A549 (cell line): ENCODE measurements at regions not wholly inside any gene's neighbourhood (a gene's known extent, or its start where the extent isn't known, plus 50 kb on each side); places are given as distances from the start of the nearest gene placed in this dataset.
"Not testable (repeated sequence)": the region's sequence is repeated elsewhere in the genome, so short reads cannot be mapped to it uniquely, and the experiment has no call there.

Experiments
- CHD4 ChIP-seq: fragments of 200-600 bp; sonication (generic); IDR thresholded peaks from 2 replicates; pipeline ENCODE4 v1.6.1; 2016; ENCODE audit warnings: antibody characterized with exemption, mild to moderate bottlenecking, borderline replicate concordance
- MAFK ChIP-seq: fragments of 450-650 bp; IDR thresholded peaks from 2 replicates; pipeline ENCODE4 v1.6.1; 2014; ENCODE audit not compliant: partially characterized antibody
- NR3C1 ChIP-seq: fragments of >200 bp; sonication (Bioruptor Twin); formaldehyde crosslinking; IDR thresholded peaks from 3 replicates; pipeline ENCODE4 v1.6.1; 2017
- POLR2A ChIP-seq: IDR thresholded peaks from 2 replicates; pipeline ENCODE4 v1.6.1; 2012; ENCODE audit warnings: mild to moderate bottlenecking, low read length
- RFX5 ChIP-seq: fragments of 450-650 bp; IDR thresholded peaks from 2 replicates; pipeline ENCODE4 v1.7.1; 2014; ENCODE audit warnings: antibody characterized with exemption, mild to moderate bottlenecking, moderate library complexity
- TF ChIP-seq, protein P1 (sequence below): fragments of >200 bp; sonication (Bioruptor Twin); formaldehyde crosslinking; IDR thresholded peaks from 3 replicates; pipeline ENCODE4 v1.5.1; 2016
- TF ChIP-seq, protein P2 (sequence below): IDR thresholded peaks from 2 replicates; pipeline ENCODE4 v1.6.1; 2012
- TF ChIP-seq, protein P3 (sequence below): fragments of 200-600 bp; sonication (generic); IDR thresholded peaks from 2 replicates; pipeline ENCODE4 v1.6.1; 2016; ENCODE audit warnings: antibody characterized with exemption, mild to moderate bottlenecking, moderate library complexity

GRCh38 chr5:123975521-123975920, 463.5 kb downstream of the CSNK1G3 start:
- TF ChIP-seq, protein P1, sequence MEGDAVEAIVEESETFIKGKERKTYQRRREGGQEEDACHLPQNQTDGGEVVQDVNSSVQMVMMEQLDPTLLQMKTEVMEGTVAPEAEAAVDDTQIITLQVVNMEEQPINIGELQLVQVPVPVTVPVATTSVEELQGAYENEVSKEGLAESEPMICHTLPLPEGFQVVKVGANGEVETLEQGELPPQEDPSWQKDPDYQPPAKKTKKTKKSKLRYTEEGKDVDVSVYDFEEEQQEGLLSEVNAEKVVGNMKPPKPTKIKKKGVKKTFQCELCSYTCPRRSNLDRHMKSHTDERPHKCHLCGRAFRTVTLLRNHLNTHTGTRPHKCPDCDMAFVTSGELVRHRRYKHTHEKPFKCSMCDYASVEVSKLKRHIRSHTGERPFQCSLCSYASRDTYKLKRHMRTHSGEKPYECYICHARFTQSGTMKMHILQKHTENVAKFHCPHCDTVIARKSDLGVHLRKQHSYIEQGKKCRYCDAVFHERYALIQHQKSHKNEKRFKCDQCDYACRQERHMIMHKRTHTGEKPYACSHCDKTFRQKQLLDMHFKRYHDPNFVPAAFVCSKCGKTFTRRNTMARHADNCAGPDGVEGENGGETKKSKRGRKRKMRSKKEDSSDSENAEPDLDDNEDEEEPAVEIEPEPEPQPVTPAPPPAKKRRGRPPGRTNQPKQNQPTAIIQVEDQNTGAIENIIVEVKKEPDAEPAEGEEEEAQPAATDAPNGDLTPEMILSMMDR = not testable (repeated sequence)
- TF ChIP-seq POLR2A, CHD4, MAFK, NR3C1, RFX5: not testable (repeated sequence)
- TF ChIP-seq, protein P2, sequence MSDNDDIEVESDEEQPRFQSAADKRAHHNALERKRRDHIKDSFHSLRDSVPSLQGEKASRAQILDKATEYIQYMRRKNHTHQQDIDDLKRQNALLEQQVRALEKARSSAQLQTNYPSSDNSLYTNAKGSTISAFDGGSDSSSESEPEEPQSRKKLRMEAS = not testable (repeated sequence)
- TF ChIP-seq, protein P3, sequence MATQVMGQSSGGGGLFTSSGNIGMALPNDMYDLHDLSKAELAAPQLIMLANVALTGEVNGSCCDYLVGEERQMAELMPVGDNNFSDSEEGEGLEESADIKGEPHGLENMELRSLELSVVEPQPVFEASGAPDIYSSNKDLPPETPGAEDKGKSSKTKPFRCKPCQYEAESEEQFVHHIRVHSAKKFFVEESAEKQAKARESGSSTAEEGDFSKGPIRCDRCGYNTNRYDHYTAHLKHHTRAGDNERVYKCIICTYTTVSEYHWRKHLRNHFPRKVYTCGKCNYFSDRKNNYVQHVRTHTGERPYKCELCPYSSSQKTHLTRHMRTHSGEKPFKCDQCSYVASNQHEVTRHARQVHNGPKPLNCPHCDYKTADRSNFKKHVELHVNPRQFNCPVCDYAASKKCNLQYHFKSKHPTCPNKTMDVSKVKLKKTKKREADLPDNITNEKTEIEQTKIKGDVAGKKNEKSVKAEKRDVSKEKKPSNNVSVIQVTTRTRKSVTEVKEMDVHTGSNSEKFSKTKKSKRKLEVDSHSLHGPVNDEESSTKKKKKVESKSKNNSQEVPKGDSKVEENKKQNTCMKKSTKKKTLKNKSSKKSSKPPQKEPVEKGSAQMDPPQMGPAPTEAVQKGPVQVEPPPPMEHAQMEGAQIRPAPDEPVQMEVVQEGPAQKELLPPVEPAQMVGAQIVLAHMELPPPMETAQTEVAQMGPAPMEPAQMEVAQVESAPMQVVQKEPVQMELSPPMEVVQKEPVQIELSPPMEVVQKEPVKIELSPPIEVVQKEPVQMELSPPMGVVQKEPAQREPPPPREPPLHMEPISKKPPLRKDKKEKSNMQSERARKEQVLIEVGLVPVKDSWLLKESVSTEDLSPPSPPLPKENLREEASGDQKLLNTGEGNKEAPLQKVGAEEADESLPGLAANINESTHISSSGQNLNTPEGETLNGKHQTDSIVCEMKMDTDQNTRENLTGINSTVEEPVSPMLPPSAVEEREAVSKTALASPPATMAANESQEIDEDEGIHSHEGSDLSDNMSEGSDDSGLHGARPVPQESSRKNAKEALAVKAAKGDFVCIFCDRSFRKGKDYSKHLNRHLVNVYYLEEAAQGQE = not testable (repeated sequence)
